ENCODE measurements at regions not wholly inside any gene's neighbourhood (a gene's known extent, or its start where the extent isn't known, plus 50 kb on each side); places are given as distances from the start of the nearest gene placed in this dataset.

DNA sequence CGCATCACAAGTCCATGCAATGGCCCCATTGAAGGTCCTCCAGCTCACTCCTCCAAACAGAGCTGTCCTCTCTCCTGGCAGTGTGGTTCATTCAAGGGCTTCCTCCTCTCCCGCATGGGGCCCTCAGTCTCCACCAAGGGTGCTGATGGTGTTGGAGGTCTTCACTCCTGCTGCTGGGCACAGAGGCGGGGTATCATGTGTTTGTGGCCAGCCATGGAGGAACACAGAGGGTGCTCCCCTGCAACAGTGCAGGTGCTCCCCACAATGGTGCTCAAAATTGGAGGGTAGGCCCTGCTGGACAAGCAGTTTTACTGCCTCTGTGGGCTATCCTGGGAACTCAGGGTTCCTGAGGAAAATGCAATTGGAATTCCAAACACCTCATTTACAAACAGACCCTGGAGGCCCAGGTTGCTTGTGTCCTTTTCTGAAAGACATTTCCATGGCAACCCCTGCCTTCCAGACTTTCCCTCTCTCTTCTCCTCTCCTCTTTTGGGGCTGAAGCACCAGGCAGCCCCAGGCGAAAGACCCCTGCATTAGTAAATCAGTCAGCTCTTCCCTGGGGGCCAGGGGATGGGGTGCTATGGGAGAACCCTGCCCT, 256.0 kb downstream of the HAUS1 start:
- Mint-ChIP-seq H3K27me3 (ENCODE audit: low read depth) (no peaks in the 10 kb centered on the region), H3K9me3 (no peaks in the 10 kb centered on the region), H3K4me3 (no peak overlapping the region), H3K36me3 (ENCODE audit: low read depth) (no peaks in the 10 kb centered on the region), H3K27ac (no peak overlapping the region), H3K4me1 (ENCODE audit: low read depth) (no peaks in the 10 kb centered on the region)

- no peak overlapping the region for H3K4me3 Mint-ChIP-seq
These were observed 256.7 kb downstream of the HAUS1 start for GRCh38 chr18:46360866-46361265.

DNA sequence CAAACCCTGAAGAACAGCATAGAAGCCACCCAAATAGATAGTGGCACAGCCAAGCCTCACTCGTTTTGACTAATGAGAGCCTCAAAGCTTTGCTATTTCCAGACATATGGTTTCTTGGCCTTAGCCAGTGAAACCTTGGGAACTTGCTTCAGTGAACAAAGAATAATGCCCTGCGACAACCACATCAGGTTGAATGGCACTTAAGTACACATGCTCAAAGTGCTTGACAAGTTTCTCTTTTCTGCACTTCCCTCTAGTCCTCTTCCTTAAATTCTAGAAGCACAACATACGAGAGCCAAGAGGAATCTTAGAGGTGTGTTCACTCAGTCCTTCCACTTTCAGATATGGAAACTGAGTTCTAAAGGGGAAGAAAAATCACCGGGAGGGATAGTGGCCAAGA, 258.3 kb downstream of the HAUS1 start:
- Mint-ChIP-seq H3K27me3 (ENCODE audit: low read depth) (no peaks in the 10 kb centered on the region), H3K27ac (no peak overlapping the region), H3K4me3 (no peak overlapping the region), H3K9me3 (no peaks in the 10 kb centered on the region), H3K4me1 (ENCODE audit: low read depth) (no peaks in the 10 kb centered on the region), H3K36me3 (ENCODE audit: low read depth) (no peaks in the 10 kb centered on the region)

More at GRCh38 chr18:46360866-46361265, 256.7 kb downstream of the HAUS1 start:
- Mint-ChIP-seq H3K4me1 (ENCODE audit: low read depth) (no peaks in the 10 kb centered on the region), H3K36me3 (ENCODE audit: low read depth) (no peaks in the 10 kb centered on the region), H3K27ac (no peak overlapping the region), H3K9me3 (no peaks in the 10 kb centered on the region), H3K27me3 (ENCODE audit: low read depth) (no peaks in the 10 kb centered on the region)

- Mint-ChIP-seq H3K27me3 (ENCODE audit: low read depth) (no peaks in the 10 kb centered on the region), H3K9me3 (no peaks in the 10 kb centered on the region), H3K36me3 (ENCODE audit: low read depth) (no peaks in the 10 kb centered on the region)
These were observed 259.9 kb downstream of the HAUS1 start for GRCh38 chr18:46364048-46364447.

DNA sequence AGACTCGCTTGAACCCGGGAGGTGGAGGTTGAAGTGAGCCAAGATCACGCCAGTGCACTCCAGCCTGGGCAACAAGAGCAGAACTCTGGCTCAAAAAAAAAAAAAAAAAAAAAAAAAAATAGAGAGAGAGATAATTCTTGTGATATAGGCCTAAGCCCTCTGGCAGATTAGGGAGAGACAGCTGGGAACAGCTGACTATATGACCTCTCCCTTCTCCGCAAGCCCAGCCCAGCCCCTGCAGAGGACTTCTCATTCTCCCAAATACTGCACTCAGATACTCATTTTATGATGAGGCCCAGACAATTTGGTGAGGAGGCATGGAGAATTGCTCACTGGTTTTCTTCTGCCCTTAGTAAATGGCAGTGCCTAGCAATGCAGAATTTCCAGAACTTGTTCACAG, 262.0 kb downstream of the HAUS1 start:
- H3K27ac Mint-ChIP-seq = no peak overlapping the region
- H3K4me3 Mint-ChIP-seq = no peak overlapping the region
- no peaks in the 10 kb centered on the region for H3K4me1 Mint-ChIP-seq (ENCODE audit: low read depth)
- H3K36me3 Mint-ChIP-seq (ENCODE audit: low read depth) = no peaks in the 10 kb centered on the region
- H3K9me3 Mint-ChIP-seq = no peaks in the 10 kb centered on the region
- H3K27me3 Mint-ChIP-seq (ENCODE audit: low read depth) = no peaks in the 10 kb centered on the region

More at GRCh38 chr18:46364048-46364447, 259.9 kb downstream of the HAUS1 start:
- Mint-ChIP-seq H3K4me1 (ENCODE audit: low read depth) (no peaks in the 10 kb centered on the region), H3K27ac (no peak overlapping the region), H3K4me3 (no peak overlapping the region)

- Mint-ChIP-seq H3K36me3 (ENCODE audit: low read depth) (no peaks in the 10 kb centered on the region), H3K9me3 (no peaks in the 10 kb centered on the region), H3K27me3 (ENCODE audit: low read depth) (no peaks in the 10 kb centered on the region), H3K4me1 (ENCODE audit: low read depth) (no peaks in the 10 kb centered on the region), H3K4me3 (no peak overlapping the region), H3K27ac (no peak overlapping the region)
These were observed 262.7 kb downstream of the HAUS1 start for GRCh38 chr18:46366751-46367376.

- Mint-ChIP-seq H3K27me3 (ENCODE audit: low read depth) (no peaks in the 10 kb centered on the region), H3K9me3 (no peaks in the 10 kb centered on the region), H3K27ac (no peak overlapping the region), H3K4me1 (ENCODE audit: low read depth) (no peaks in the 10 kb centered on the region), H3K4me3 (no peak overlapping the region), H3K36me3 (ENCODE audit: low read depth) (no peaks in the 10 kb centered on the region)
These were observed 265.1 kb downstream of the HAUS1 start for GRCh38 chr18:46369323-46369722.

- Mint-ChIP-seq H3K9me3 (no peaks in the 10 kb centered on the region), H3K27me3 (ENCODE audit: low read depth) (no peaks in the 10 kb centered on the region), H3K4me1 (ENCODE audit: low read depth) (no peaks in the 10 kb centered on the region), H3K27ac (no peak overlapping the region), H3K36me3 (ENCODE audit: low read depth) (no peaks in the 10 kb centered on the region), H3K4me3 (no peak overlapping the region)
These were observed 266.7 kb downstream of the HAUS1 start for GRCh38 chr18:46370898-46371297.

GRCh38 chr18:46372670-46373069, 268.5 kb downstream of the HAUS1 start:
- Mint-ChIP-seq H3K9me3 (no peaks in the 10 kb centered on the region), H3K4me1 (ENCODE audit: low read depth) (peaks cover 1% of the 10 kb centered on the region), H3K27ac (no peak overlapping the region), H3K4me3 (no peak overlapping the region), H3K36me3 (ENCODE audit: low read depth) (no peaks in the 10 kb centered on the region), H3K27me3 (ENCODE audit: low read depth) (no peaks in the 10 kb centered on the region)

- Mint-ChIP-seq H3K4me3 (no peak overlapping the region), H3K27me3 (ENCODE audit: low read depth) (no peaks in the 10 kb centered on the region), H3K4me1 (ENCODE audit: low read depth) (peaks cover 1% of the 10 kb centered on the region), H3K27ac (no peak overlapping the region), H3K36me3 (ENCODE audit: low read depth) (no peaks in the 10 kb centered on the region), H3K9me3 (no peaks in the 10 kb centered on the region)
These were observed 268.9 kb downstream of the HAUS1 start for GRCh38 chr18:46373131-46373530.

DNA sequence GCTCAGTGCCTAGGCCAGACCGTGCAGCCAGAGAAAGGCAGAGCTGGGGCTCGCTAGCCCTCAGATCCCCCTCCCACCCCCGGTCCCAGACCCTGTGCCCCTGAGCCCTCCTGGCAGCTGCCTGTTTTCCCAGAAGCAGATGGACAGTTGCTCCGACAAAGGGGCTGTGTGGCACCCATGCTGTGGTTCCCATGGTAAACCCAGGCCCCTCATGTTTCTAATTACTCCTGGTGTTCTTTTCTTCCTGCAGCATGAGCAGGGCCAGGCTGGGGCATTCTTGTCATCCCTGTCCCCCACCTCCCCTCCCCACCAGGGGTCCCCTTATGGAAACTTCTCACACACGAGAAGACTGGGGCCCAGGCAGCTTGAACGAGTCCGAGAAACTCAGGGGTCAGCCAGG, 269.6 kb downstream of the HAUS1 start:
- H3K27me3 Mint-ChIP-seq (ENCODE audit: low read depth) = no peaks in the 10 kb centered on the region
- H3K4me3 Mint-ChIP-seq = no peak overlapping the region
- no peaks in the 10 kb centered on the region for H3K9me3 Mint-ChIP-seq
- H3K4me1 Mint-ChIP-seq (ENCODE audit: low read depth) = peaks cover 1% of the 10 kb centered on the region
- H3K27ac Mint-ChIP-seq = no peak overlapping the region
- H3K36me3 Mint-ChIP-seq (ENCODE audit: low read depth) = no peaks in the 10 kb centered on the region

DNA sequence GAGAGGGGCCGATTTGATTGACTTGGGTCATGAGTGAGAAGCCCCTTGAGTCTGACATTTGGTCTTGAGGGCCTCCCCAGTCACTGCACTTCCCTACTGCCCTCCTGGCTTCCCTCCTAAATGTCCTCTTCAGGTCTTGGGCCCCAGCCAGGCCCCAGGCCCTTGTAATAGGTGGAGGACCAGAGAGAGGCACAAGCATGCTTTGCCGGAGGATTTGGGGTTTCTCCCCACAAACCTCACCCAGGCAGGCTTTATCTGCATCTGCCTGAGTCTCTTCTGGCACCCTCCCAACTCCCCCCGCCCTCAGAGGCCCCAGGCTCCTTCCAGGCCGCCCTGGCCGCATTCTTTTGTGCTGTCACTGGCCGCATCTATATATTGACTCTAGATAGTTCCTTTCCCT, 270.7 kb downstream of the HAUS1 start:
- H3K9me3 Mint-ChIP-seq = no peaks in the 10 kb centered on the region
- H3K4me1 Mint-ChIP-seq (ENCODE audit: low read depth) = peaks cover 1% of the 10 kb centered on the region
- H3K4me3 Mint-ChIP-seq = no peak overlapping the region
- no peak overlapping the region for H3K27ac Mint-ChIP-seq
- H3K36me3 Mint-ChIP-seq (ENCODE audit: low read depth) = no peaks in the 10 kb centered on the region
- no peaks in the 10 kb centered on the region for H3K27me3 Mint-ChIP-seq (ENCODE audit: low read depth)

GRCh38 chr18:46377557-46377956, 273.4 kb downstream of the HAUS1 start:
- Mint-ChIP-seq H3K27ac (no peak overlapping the region), H3K27me3 (ENCODE audit: low read depth) (no peaks in the 10 kb centered on the region), H3K9me3 (no peaks in the 10 kb centered on the region), H3K4me1 (ENCODE audit: low read depth) (peaks cover 1% of the 10 kb centered on the region), H3K4me3 (no peak overlapping the region), H3K36me3 (ENCODE audit: low read depth) (no peaks in the 10 kb centered on the region)

DNA sequence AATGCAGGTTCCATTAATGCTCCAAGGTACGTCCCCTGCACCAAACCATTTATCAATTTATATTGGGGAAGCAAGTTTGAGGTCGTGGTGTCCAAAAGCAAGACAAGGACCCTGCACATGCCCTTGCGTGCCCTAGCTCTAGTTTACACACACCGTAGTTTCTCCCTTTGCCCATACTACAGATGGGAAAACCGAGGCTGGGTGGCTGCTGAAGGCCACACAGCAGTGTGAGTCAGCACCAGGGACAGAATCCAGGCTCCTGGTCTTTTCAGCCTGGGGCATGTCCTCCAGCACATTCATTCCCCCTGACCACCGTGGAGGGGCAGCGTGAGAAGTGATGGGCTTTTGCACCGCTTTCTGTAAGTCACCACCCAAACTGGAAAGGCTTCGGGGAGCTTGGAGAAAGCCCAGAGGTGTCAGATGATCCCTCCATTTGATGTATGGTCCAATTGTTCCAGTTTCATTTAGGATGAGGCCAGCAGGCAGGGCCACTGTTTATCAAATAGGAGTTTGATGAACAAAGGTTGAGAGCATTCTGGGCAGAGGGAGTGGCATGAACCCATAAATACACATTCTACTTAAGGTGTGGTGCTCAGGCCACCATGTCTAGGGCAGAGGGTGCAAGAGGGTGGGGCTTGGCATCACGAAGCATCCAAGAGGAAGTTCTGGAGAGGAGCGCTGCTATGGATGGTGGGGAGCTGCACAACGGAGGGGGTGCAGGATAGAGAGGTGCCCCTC, 274.1 kb downstream of the HAUS1 start:
- H3K9me3 Mint-ChIP-seq = no peaks in the 10 kb centered on the region
- peaks cover 1% of the 10 kb centered on the region for H3K4me1 Mint-ChIP-seq (ENCODE audit: low read depth)
- no peak overlapping the region for H3K27ac Mint-ChIP-seq

GRCh38 chr18:46378864-46379207, 274.7 kb downstream of the HAUS1 start:
- Mint-ChIP-seq H3K27me3 (ENCODE audit: low read depth) (no peaks in the 10 kb centered on the region), H3K36me3 (ENCODE audit: low read depth) (no peaks in the 10 kb centered on the region), H3K27ac (no peak overlapping the region), H3K4me1 (ENCODE audit: low read depth) (peaks cover 1% of the 10 kb centered on the region), H3K9me3 (no peaks in the 10 kb centered on the region), H3K4me3 (no peak overlapping the region)

More for the DNA sequence above, 274.1 kb downstream of the HAUS1 start:
- Mint-ChIP-seq H3K36me3 (ENCODE audit: low read depth) (no peaks in the 10 kb centered on the region), H3K27me3 (ENCODE audit: low read depth) (no peaks in the 10 kb centered on the region), H3K4me3 (no peak overlapping the region)
